MCF 10A (cell line): ENCODE measurements at regions not wholly inside any gene's neighbourhood (a gene's known extent, or its start where the extent isn't known, plus 50 kb on each side); places are given as distances from the start of the nearest gene placed in this dataset.

Experiments used
- BruUV-seq: library from RNA; stranded (reverse); fragments of 400-500 nt; replicated peaks from 2 replicates; lab custom pipeline; 2021; lab: Mats Ljungman, UMichigan
- CTCF ChIA-PET: fragments of 300-600 bp; sonication (Branson Sonifier 250); formaldehyde crosslinking; extraction: SDS; loops from one replicate; lab custom pipeline; 2021; ENCODE audit warnings: antibody characterized with exemption, inconsistent platforms; lab: Yijun Ruan, JAX
- POLR2A ChIA-PET: fragments of 300-600, 350-650 bp; sonication (Branson Sonifier 250); formaldehyde crosslinking; extraction: SDS; loops from one replicate; lab custom pipeline; 2020; ENCODE audit warnings: antibody characterized with exemption, inconsistent platforms; lab: Yijun Ruan, JAX
- DNase-seq: peaks from one replicate; pipeline ENCODE4 v3.0.0-alpha.2; 2018; ENCODE audit not compliant: unreplicated experiment
- H3K27ac Mint-ChIP-seq: one replicate; pipeline ENCODE4 v1.8.0; 2022; ENCODE audit warnings: mild to moderate bottlenecking, low read depth, mixed read lengths; ENCODE audit not compliant: unreplicated experiment
- H3K27me3 Mint-ChIP-seq: one replicate; pipeline ENCODE4 v1.8.0; 2022; ENCODE audit warnings: mixed read lengths; ENCODE audit not compliant: insufficient read depth, unreplicated experiment
- H3K36me3 Mint-ChIP-seq: one replicate; pipeline ENCODE4 v1.8.0; 2022; ENCODE audit warnings: mild to moderate bottlenecking, moderate library complexity, mixed read lengths; ENCODE audit not compliant: insufficient read depth, unreplicated experiment
- H3K4me1 Mint-ChIP-seq: one replicate; pipeline ENCODE4 v1.8.0; 2022; ENCODE audit warnings: mixed read lengths; ENCODE audit not compliant: insufficient read depth, unreplicated experiment
- H3K4me3 Mint-ChIP-seq: one replicate; pipeline ENCODE4 v1.8.0; 2022; ENCODE audit warnings: mild to moderate bottlenecking, moderate library complexity, mixed read lengths; ENCODE audit not compliant: unreplicated experiment
- H3K9me3 Mint-ChIP-seq: one replicate; pipeline ENCODE4 v1.8.0; 2022; ENCODE audit warnings: mixed read lengths; ENCODE audit not compliant: unreplicated experiment
- CTCF ChIP-seq: fragments of 200-600 bp; IDR thresholded peaks from one replicate; pipeline ENCODE4 v1.8.0; 2022; ENCODE audit warnings: antibody characterized with exemption, mild to moderate bottlenecking; ENCODE audit not compliant: unreplicated experiment
- intact Hi-C: fragments of 100-400 bp; cut with micrococcal nuclease; formaldehyde crosslinking; loops from 2 replicates; pipeline ENCODE4 v1.14.1; 2022

- no peak for TF ChIP-seq CTCF
- no TSS peak for BruUV-seq
- intact Hi-C loops: no loop called here
- Mint-ChIP-seq H3K27me3 (no peaks in the 10 kb centered on the region), H3K4me1 (no peaks in the 10 kb centered on the region), H3K4me3 (no peak overlapping the region), H3K27ac (no peak overlapping the region), H3K9me3 (no peaks in the 10 kb centered on the region), H3K36me3 (no peaks in the 10 kb centered on the region)
- CTCF ChIA-PET: no interaction called here
- POLR2A ChIA-PET: no interaction called here
- no peak for DNase-seq
These were observed 446.6 kb upstream of the THBS1 start for GRCh38 chr15:39134282-39134681.

- CTCF ChIA-PET: interaction anchor here (0.7 kb wide), 1 partner anchor 146 kb away, joined by 3 read pairs; no protein-coding TSS in a partner anchor
- POLR2A ChIA-PET: no interaction called here
- Mint-ChIP-seq H3K36me3 (no peaks in the 10 kb centered on the region), H3K27ac (no peak overlapping the region), H3K27me3 (no peaks in the 10 kb centered on the region), H3K4me3 (no peak overlapping the region), H3K9me3 (no peaks in the 10 kb centered on the region), H3K4me1 (peaks cover 6% of the 10 kb centered on the region)
- no TSS peak for BruUV-seq
- peak; percentile 25 for DNase-seq
- no peak for TF ChIP-seq CTCF
- intact Hi-C loops: no loop called here
These were observed 444.9 kb upstream of the THBS1 start for GRCh38 chr15:39135989-39136388.

- DNase-seq: no peak
- Mint-ChIP-seq H3K27ac (no peak overlapping the region), H3K36me3 (no peaks in the 10 kb centered on the region), H3K4me3 (no peak overlapping the region), H3K4me1 (peaks cover 8% of the 10 kb centered on the region), H3K9me3 (no peaks in the 10 kb centered on the region), H3K27me3 (no peaks in the 10 kb centered on the region)
- ChIA-PET POLR2A (no interaction called here), CTCF (interaction anchor here (0.7 kb wide), 1 partner anchor 45 kb away, joined by 3 read pairs; no protein-coding TSS in a partner anchor)
- no TSS peak for BruUV-seq
- TF ChIP-seq CTCF: no peak
- intact Hi-C loops: no loop called here
These were observed 441.3 kb upstream of the THBS1 start for GRCh38 chr15:39139431-39140059.

GRCh38 chr15:39140060-39140604 lies 440.7 kb upstream of the THBS1 start:
- no peaks in the 10 kb centered on the region for H3K9me3 Mint-ChIP-seq
- intact Hi-C loops: no loop called here
- H3K27me3 Mint-ChIP-seq: no peaks in the 10 kb centered on the region
- peak; percentile 52 for DNase-seq
- TF ChIP-seq CTCF: no peak
- H3K27ac Mint-ChIP-seq: no peak overlapping the region
- peaks cover 8% of the 10 kb centered on the region for H3K4me1 Mint-ChIP-seq
- ChIA-PET CTCF (interaction anchor here (0.7 kb wide), 1 partner anchor 32 kb away, joined by 3 read pairs; no protein-coding TSS in a partner anchor), POLR2A (no interaction called here)
- no peaks in the 10 kb centered on the region for H3K36me3 Mint-ChIP-seq
- no TSS peak for BruUV-seq
- no peak overlapping the region for H3K4me3 Mint-ChIP-seq
